ENCODE measurements at regions not wholly inside any gene's neighbourhood (a gene's known extent, or its start where the extent isn't known, plus 50 kb on each side); places are given as distances from the start of the nearest gene placed in this dataset.

DNA sequence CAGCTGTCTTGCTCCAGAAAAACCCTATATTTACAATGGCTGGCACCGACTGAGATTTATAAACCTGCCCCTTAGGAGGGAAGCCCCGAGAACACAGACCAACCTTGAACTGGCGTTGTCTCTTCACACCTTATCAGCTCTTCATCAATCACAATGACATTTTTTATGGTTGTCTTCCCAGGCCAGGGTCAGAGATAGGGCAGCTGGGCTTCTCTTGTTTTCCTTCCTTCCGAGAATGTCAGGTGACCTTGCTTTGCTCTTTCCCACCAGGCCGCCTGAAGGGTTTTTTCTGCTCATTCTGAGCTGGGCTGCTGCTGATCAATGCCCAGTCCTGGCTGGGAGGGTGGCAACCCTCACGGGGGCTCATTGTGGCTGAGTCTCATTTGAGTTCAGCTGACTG, 619.1 kb downstream of the CCDC171 start:
- no peaks in the 10 kb centered on the region for H3K79me2 ChIP-seq (ENCODE audit: insufficient read depth, low read depth, low read length)
- ChIA-PET POLR2A (no interaction called here), CTCF (ENCODE audit: unreplicated experiment) (no interaction called here)
- no peaks in the 10 kb centered on the region for H3K9me3 ChIP-seq (ENCODE audit: low read length)
- no peak for DNase-seq (ENCODE audit: low spot score)
- H3K27ac ChIP-seq (ENCODE audit: low read depth, low read length, poor library complexity, severe bottlenecking) = no peak overlapping the region
- BruUV-seq (replicated peaks) = no TSS peak
- no peak overlapping the region for H3K4me3 ChIP-seq (ENCODE audit: low read depth, low read length, poor library complexity, severe bottlenecking)
- no peaks in the 10 kb centered on the region for H3K9me2 ChIP-seq (ENCODE audit: insufficient read depth, low read length)
- H4K20me1 ChIP-seq (ENCODE audit: insufficient read depth, low read length) = no peaks in the 10 kb centered on the region
- TF ChIP-seq EZH2phosphoT487 (IDR thresholded peaks at IDR 0.05; ENCODE audit: borderline replicate concordance, low read depth, low read length) = no peak
- TF ChIP-seq, protein P1, sequence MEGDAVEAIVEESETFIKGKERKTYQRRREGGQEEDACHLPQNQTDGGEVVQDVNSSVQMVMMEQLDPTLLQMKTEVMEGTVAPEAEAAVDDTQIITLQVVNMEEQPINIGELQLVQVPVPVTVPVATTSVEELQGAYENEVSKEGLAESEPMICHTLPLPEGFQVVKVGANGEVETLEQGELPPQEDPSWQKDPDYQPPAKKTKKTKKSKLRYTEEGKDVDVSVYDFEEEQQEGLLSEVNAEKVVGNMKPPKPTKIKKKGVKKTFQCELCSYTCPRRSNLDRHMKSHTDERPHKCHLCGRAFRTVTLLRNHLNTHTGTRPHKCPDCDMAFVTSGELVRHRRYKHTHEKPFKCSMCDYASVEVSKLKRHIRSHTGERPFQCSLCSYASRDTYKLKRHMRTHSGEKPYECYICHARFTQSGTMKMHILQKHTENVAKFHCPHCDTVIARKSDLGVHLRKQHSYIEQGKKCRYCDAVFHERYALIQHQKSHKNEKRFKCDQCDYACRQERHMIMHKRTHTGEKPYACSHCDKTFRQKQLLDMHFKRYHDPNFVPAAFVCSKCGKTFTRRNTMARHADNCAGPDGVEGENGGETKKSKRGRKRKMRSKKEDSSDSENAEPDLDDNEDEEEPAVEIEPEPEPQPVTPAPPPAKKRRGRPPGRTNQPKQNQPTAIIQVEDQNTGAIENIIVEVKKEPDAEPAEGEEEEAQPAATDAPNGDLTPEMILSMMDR (conservative IDR thresholded peaks at IDR 0.05; ENCODE audit: low read length) = no peak
- no peaks in the 10 kb centered on the region for H3K36me3 ChIP-seq (ENCODE audit: insufficient read depth, low read length)
- intact Hi-C loops (cut with micrococcal nuclease; ENCODE audit: unreplicated experiment) = no loop called here
- no peaks in the 10 kb centered on the region for H3K4me1 ChIP-seq (ENCODE audit: insufficient read depth, low read length, poor library complexity, severe bottlenecking)
- H2AFZ ChIP-seq (ENCODE audit: low read length) = no peak overlapping the region
- H3K4me2 ChIP-seq (ENCODE audit: low read length) = no peak overlapping the region

DNA sequence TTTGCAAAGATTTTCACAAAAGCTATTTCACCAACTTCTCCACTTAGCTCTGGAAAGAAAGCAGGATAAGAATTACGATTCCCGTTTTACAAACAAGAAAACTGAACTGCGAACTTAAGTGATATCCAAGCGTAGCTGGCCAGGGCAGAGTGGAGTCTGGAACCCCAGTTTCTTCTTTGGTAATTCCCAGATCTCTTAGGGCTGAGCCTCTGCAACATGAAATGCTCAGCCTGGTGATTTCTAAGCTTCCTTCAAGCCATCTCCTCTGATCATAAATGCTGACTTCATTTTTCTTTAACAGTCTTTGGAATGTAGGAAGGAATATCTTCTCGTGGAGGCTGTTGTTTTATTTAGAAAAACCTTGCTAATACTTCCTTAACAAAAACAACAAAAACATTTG, 620.0 kb downstream of the CCDC171 start:
- CTCF ChIA-PET (ENCODE audit: unreplicated experiment) = no interaction called here
- Histone ChIP-seq H3K9me2 (ENCODE audit: insufficient read depth, low read length) (no peaks in the 10 kb centered on the region), H3K9me3 (ENCODE audit: low read length) (no peaks in the 10 kb centered on the region), H3K4me3 (ENCODE audit: low read depth, low read length, poor library complexity, severe bottlenecking) (no peak overlapping the region), H2AFZ (ENCODE audit: low read length) (no peak overlapping the region), H3K36me3 (ENCODE audit: insufficient read depth, low read length) (no peaks in the 10 kb centered on the region), H3K4me1 (ENCODE audit: insufficient read depth, low read length, poor library complexity, severe bottlenecking) (no peaks in the 10 kb centered on the region), H3K79me2 (ENCODE audit: insufficient read depth, low read depth, low read length) (no peaks in the 10 kb centered on the region), H3K27ac (ENCODE audit: low read depth, low read length, poor library complexity, severe bottlenecking) (no peak overlapping the region), H3K4me2 (ENCODE audit: low read length) (no peak overlapping the region), H4K20me1 (ENCODE audit: insufficient read depth, low read length) (no peaks in the 10 kb centered on the region)
- TF ChIP-seq, protein P1 (conservative IDR thresholded peaks at IDR 0.05; ENCODE audit: low read length) = no peak
- no peak for TF ChIP-seq EZH2phosphoT487 (IDR thresholded peaks at IDR 0.05; ENCODE audit: borderline replicate concordance, low read depth, low read length)
- DNase-seq (ENCODE audit: low spot score) = no peak
- POLR2A ChIA-PET = no interaction called here
- no TSS peak for BruUV-seq (replicated peaks)
- intact Hi-C loops (cut with micrococcal nuclease; ENCODE audit: unreplicated experiment) = no loop called here

DNA sequence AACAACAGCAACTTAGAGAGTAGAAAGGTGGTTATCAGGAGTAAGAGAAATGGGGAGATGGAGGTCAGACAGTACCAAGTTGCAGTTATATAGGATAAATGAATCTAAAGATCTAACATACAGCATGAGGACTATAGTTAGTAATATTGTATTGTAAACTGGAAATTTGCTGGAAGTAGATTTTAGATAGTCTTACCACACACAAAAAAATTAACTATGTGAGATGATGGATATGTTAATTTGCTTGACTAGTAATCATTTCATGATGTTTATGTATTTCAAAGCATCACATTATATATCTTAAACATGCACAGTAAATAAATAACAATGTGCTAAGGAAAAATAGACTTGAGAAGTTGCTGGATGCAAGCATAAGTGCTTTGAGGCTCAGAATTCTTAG, 622.1 kb downstream of the CCDC171 start:
- Histone ChIP-seq H3K36me3 (ENCODE audit: insufficient read depth, low read length) (no peaks in the 10 kb centered on the region), H2AFZ (ENCODE audit: low read length) (no peak overlapping the region), H3K9me3 (ENCODE audit: low read length) (no peaks in the 10 kb centered on the region), H3K4me2 (ENCODE audit: low read length) (no peak overlapping the region), H3K4me1 (ENCODE audit: insufficient read depth, low read length, poor library complexity, severe bottlenecking) (no peaks in the 10 kb centered on the region), H4K20me1 (ENCODE audit: insufficient read depth, low read length) (no peaks in the 10 kb centered on the region), H3K4me3 (ENCODE audit: low read depth, low read length, poor library complexity, severe bottlenecking) (no peak overlapping the region), H3K9me2 (ENCODE audit: insufficient read depth, low read length) (no peaks in the 10 kb centered on the region), H3K79me2 (ENCODE audit: insufficient read depth, low read depth, low read length) (no peaks in the 10 kb centered on the region), H3K27ac (ENCODE audit: low read depth, low read length, poor library complexity, severe bottlenecking) (no peak overlapping the region)
- POLR2A ChIA-PET = no interaction called here
- TF ChIP-seq, protein P1 (conservative IDR thresholded peaks at IDR 0.05; ENCODE audit: low read length) = no peak
- no peak for TF ChIP-seq EZH2phosphoT487 (IDR thresholded peaks at IDR 0.05; ENCODE audit: borderline replicate concordance, low read depth, low read length)
- intact Hi-C loops (cut with micrococcal nuclease; ENCODE audit: unreplicated experiment) = no loop called here
- no TSS peak for BruUV-seq (replicated peaks)
- DNase-seq (ENCODE audit: low spot score) = no peak
- CTCF ChIA-PET (ENCODE audit: unreplicated experiment) = no interaction called here
